MM.1S (cell line): ENCODE measurements at regions not wholly inside any gene's neighbourhood (a gene's known extent, or its start where the extent isn't known, plus 50 kb on each side); places are given as distances from the start of the nearest gene placed in this dataset.

ENCODE experiments used
- EZH2 ChIP-seq: fragments of 300-600 bp; sonication (generic); optimal IDR thresholded peaks from 2 replicates; pipeline ENCODE3; 2017; ENCODE audit warnings: low read depth, mild to moderate bottlenecking, antibody characterized with exemption, low read length, mixed read lengths
- TF ChIP-seq, protein P1 (sequence below): fragments of 300-600 bp; sonication (generic); IDR thresholded peaks from 2 replicates; pipeline ENCODE4 v1.5.1; 2016; ENCODE audit warnings: antibody characterized with exemption, low read length, mixed read lengths

DNA sequence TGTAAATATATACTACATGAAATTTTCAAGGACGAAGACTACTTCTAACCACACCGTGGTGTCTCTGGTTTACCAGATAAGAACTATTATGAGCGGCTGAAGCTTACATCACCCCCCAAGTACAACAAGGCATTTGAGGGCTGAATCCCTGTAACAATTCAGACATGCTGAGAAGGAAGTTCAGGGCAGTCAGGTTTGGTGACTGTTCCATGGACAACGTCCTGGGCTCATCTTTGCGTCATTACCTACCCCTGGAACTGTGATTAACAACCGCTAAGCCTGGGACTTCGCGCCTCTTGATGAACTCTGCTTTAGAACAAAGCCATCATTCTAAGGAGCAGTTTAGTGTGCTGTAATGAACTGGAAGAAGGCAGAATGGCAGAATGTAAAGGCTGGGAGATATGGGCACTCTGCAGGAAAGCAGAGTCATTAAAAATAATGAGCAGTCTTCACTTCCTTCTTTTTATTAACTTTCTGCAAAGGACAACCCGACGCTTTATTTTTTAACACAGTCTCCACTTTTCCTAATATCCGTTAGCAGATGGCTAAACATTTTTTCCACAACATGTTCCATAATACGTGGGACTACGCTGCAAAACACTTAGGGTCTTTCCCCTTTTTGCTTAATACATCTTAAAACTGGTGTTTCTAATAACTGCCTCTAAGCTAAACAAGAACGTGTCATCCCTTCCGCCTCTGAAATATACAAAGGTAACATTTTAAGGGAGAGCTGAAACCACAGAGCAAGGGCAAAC is 263.2 kb downstream of the ADAMTS20 start:
- TF ChIP-seq, protein P1, sequence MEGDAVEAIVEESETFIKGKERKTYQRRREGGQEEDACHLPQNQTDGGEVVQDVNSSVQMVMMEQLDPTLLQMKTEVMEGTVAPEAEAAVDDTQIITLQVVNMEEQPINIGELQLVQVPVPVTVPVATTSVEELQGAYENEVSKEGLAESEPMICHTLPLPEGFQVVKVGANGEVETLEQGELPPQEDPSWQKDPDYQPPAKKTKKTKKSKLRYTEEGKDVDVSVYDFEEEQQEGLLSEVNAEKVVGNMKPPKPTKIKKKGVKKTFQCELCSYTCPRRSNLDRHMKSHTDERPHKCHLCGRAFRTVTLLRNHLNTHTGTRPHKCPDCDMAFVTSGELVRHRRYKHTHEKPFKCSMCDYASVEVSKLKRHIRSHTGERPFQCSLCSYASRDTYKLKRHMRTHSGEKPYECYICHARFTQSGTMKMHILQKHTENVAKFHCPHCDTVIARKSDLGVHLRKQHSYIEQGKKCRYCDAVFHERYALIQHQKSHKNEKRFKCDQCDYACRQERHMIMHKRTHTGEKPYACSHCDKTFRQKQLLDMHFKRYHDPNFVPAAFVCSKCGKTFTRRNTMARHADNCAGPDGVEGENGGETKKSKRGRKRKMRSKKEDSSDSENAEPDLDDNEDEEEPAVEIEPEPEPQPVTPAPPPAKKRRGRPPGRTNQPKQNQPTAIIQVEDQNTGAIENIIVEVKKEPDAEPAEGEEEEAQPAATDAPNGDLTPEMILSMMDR, result no peak
- TF ChIP-seq EZH2, result no peak
